NCI-H446 treated with DMSO at 0.1 percent for 48 hours (cell line): ENCODE measurements at regions not wholly inside any gene's neighbourhood (a gene's known extent, or its start where the extent isn't known, plus 50 kb on each side); places are given as distances from the start of the nearest gene placed in this dataset.
"Not testable (repeated sequence)": the region's sequence is repeated elsewhere in the genome, so short reads cannot be mapped to it uniquely, and the experiment has no call there.

Source experiments
- DNase-seq: peaks from one replicate; lab custom pipeline; 2025; lab: John Stamatoyannopoulos, UW

GRCh38 chr17:34474706-34475105 is 104.7 kb upstream of the TMEM132E start:
- DNase-seq = no peak

GRCh38 chr17:34472363-34472762 is 107.0 kb upstream of the TMEM132E start:
- no peak for DNase-seq

GRCh38 chr17:34471278-34471677 is 108.1 kb upstream of the TMEM132E start:
- DNase-seq = not testable (repeated sequence)

DNA sequence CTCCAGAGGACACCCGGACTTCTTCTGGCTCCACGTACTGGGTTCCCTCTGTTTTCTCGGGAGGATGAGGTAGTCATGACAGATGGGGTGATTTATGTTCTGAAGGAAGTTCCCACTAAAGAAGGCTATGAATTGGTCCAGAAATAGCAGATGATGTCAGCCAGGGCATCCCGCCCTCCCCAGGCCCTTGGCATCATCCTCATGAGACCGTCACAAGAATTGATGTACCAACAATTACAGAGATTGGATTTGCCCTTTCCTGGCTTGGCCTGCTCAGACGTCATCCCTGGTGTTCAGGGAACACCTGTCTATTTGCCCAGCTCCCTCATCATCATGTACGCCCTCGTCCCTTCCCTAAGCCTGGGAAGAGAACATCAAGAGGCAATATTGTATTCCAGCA is 102.8 kb upstream of the CCL1 start:
- no peak for DNase-seq

- DNase-seq = no peak
Measured at GRCh38 chr17:34464812-34465211, 101.8 kb upstream of the CCL1 start.

- DNase-seq = no peak
Measured at GRCh38 chr17:34458266-34458665, 95.2 kb upstream of the CCL1 start.

DNA sequence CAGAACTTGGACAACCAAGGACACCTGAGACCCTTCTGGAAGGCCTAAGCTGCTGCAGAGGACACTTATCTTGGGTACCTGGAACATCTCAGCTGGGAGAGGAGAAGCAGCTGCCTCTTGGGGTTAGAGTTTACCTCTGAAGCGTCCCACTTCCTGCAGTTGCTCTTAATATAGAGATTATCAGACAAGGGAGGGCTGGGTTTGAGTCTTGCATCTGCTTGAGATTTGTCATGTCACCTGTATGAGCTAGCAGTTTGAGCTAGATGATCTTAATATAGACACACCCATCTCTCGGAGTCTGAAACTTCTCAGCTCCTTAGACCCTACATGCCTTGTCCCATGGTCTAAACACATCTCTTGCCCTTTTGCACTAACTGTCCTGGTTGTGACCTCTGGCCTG is 93.1 kb upstream of the CCL1 start:
- no peak for DNase-seq

DNA sequence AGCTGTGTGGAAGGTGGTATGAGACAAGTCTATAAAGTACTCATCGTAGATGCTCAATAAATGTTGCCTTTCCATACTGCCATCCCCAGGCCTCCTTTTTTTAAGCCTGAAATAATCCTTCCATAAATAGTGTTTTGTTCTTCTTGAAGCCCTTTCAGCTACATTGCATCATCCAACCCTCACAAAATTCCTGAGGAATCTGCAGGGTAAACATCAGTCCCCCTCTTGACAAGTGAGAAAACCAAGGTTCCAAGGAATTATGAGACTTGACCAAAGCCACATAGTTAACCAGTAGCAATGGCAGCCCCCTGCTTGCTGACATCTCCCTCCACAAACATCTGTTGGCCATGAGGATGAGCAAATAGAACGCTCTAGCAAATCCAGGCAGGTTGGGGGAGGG is 89.7 kb upstream of the CCL1 start:
- no peak for DNase-seq

- no peak for DNase-seq
Measured at GRCh38 chr17:34451313-34451712, 88.3 kb upstream of the CCL1 start.

- no peak for DNase-seq
Measured at GRCh38 chr17:34447406-34447805, 84.4 kb upstream of the CCL1 start.

- no peak for DNase-seq
Measured at GRCh38 chr17:34445101-34445500, 82.1 kb upstream of the CCL1 start.

DNA sequence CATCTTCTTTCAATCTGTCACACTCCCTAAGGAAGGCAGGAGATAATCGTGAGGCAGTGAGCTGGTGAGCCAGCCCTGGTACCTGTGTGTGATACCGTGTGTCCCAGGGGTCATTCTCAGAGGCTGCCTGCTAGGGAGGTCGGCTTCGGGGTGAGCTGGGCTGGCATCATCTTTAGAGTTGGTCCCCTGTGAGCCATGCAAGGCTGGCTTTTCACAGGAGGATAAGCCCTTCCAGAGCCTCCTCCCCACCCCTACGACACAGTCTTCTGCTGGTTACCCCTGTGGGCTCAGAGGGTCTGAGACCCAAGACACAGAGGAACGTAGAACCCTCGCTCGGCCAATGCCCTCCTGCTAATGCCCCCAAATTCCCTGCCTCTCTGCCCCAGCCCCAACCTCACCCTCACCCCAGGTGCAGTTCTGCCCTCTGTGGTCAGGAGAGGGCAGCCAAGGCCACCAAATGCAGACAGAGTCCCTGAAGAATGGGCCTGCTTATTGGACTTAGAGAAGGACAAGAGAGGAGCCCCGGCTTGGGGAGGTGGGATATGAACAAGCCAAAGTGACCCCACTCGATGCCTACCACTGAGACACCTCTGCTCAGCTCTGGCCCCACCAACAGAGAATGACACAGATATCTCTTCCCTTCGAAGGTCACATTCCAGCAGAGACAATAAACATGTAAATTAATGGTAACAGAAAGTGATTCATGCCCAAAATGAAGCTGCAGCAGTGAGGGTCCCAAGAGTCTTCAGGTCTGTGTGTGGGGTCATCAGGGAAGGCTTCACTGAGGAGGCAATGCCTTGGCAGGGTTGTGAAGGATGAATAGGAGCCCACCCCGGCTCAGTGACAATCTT is 80.8 kb upstream of the CCL1 start:
- DNase-seq = no peak

GRCh38 chr17:34442387-34443111 is 79.5 kb upstream of the CCL1 start:
- no peak for DNase-seq

GRCh38 chr17:34437188-34437587 is 74.2 kb upstream of the CCL1 start:
- DNase-seq = no peak

DNA sequence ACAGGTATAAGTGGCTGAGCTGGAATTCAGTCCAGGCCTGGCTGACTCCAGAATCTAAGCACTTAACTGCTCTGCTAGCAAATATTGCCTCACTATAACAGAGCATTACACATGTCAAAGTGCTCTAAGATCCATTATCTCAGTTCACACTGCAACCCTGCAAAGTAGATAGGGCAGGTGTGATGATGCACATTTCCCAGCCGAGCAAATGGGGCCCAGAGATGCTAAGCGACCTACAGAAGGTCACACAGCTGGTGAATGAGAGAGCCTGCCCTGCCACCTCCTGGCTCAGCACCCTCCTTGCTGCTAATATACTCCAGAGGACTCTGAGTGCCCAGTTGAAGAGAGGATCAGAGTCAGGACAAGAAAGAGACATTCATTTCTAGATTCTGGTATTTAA is 73.6 kb upstream of the CCL1 start:
- DNase-seq = no peak

DNA sequence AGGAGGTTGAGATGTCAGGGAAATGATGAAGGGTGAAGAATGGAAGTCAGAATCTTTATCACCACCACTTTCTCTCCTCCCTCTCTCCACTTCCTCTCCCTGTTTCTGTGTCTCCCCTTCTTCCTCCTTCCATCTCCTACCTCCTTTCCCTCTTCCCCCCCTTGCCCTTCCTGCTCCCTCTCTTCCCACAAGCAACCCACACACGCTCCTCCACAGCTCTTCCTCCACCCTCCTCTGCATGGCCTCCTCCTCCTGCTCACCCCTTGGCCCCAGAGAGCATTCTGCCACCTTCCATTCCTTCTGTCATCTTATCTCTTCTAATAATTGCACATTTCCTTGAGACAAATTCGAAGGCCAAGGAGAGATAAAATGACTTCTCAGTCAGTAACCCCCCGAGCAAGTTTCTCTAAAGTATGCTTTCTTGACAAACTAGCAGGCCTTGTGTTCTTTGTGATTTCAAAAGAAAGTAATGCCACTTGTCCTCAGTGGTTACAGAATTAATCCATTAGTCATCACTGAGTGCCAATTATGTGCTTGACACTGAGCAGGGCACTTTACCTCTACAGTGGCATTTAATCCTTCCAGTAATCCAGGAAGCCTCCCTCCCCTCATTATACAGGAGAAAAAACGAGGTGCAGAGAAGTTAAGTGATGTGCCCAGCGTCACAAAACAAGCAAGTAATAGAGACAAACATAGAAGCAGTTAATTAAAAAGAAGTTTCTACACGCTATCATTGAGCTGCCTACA is 72.3 kb upstream of the CCL1 start:
- DNase-seq = no peak

DNA sequence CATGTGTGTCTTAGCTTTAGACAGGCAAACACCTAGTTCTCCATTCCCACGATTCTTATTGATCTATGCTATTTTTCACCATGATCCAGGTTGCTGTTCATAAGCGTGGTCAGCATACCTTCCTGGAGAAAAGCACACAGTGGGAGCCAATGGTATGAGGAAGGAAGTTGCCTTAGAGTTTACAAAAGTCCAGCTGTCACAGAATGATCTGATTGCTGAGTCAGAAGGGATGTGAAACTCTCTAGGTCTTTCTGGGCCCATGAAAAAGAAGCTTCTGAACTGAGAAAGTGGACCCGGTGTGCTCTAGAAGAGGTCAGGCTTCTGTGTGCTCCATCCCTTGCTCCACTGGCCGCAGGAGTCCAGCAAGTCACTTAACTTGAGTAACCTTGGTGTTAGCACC is 71.0 kb upstream of the CCL1 start:
- DNase-seq = no peak

DNA sequence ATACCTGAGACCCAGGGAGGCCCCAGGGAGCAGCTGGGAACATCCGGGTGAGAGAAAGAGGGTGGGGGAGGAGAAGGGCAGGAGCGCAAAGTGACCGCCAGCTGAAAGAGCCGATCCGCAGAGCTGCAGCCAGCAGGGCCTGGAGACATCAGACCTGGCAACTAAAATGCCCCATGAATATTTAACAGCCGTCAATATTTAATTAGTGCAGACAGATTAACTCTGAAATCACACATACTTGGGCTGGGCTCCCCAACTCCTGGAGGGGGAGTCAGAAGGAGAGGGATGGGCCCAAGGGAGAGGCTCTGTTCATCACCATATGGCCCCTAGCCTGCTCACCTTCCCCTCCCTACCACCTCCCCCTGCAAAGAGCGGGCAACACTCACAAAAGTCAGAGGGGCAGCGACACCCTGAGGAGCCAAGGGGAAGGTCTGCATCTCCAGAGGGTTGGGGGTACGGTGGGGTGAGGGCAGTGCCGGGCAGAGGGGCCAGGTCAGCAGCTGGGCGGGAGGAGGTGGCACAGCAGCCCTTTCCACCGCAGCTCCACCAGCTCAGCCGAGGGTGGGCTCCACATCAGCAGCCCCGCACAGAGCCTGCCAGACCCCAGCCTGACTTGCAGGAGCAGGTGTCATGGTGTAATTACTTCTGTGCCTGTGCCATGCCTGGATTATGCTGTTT is 61.9 kb upstream of the CCL1 start:
- DNase-seq = no peak

- no peak for DNase-seq
Measured at GRCh38 chr17:34423978-34424813, 61.2 kb upstream of the CCL1 start.

DNA sequence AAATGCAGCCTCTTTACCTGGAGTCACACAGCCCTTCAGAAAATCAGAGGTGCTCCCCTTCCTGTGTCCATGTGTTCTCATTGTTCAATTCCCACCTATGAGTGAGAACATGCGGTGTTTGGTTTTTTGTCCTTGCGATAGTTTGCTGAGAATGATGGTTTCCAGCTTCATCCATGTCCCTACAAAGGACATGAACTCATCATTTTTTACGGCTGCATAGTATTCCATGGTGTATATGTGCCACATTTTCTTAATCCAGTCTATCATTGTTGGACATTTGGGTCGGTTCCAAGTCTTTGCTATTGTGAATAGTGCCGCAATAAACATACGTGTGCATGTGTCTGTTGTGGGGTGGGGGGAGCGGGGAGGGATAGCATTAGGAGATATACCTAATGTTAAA is 60.3 kb upstream of the CCL1 start:
- DNase-seq = not testable (repeated sequence)

DNA sequence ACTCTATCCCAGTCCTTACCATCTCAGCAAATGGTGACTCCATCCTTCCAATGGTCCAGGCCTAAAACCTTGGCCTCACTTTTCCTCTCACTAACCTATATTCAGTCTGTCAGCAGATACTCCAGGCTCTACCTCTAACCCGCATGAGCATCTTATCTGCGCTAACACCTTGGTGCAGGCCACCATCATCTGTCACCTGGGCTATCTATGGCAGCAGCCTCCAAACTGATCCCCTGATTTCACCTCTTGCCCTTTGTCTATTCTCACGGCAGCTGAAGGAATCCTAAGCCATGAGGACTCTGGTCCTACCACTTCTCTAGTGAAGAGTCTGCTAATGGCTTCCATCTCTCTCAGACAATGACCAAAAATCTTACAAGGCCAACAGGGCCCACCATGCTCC is 57.9 kb upstream of the CCL1 start:
- DNase-seq = no peak
